ENCODE measurements at regions not wholly inside any gene's neighbourhood (a gene's known extent, or its start where the extent isn't known, plus 50 kb on each side); places are given as distances from the start of the nearest gene placed in this dataset.

DNA sequence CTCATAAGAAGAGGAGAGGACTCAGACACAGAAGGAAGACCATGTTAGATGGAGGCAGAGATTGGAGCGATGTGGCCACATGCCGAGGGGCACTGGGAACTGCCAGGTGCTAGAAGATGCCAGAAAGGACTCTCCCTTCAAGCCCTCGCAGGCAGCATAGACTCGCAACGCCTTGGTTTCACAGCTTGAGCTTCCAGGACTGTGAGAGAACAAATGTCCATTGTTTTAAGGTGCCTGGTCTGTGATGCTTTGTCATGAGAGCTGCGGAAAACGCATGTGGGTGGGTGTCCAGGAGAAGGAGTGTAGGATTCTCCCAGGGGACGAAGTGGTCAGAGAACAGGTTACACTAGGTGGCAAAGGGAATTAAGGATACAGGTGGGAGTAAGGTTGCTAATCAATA, 125.9 kb upstream of the USP29 start:
- Histone ChIP-seq H3K27me3 (replicated peaks; ENCODE audit: control insufficient read depth, insufficient read depth, low read length) (no peaks in the 10 kb centered on the region), H3K4me3 (ENCODE audit: low read depth, low read length) (no peak overlapping the region), H3K4me1 (no peaks in the 10 kb centered on the region), H3K9me3 (no peaks in the 10 kb centered on the region; the same call in 1 of the 2 replicates), H3K36me3 (ENCODE audit: control insufficient read depth, insufficient read depth, low read length) (no peaks in the 10 kb centered on the region)
- Mint-ChIP-seq H3K4me3 (ENCODE audit: unreplicated experiment) (no peak overlapping the region), H3K27me3 (ENCODE audit: insufficient read depth, unreplicated experiment) (no peaks in the 10 kb centered on the region), H3K9me3 (ENCODE audit: unreplicated experiment) (peaks cover 63% of the 10 kb centered on the region), H3K27ac (ENCODE audit: unreplicated experiment) (no peak overlapping the region), H3K36me3 (ENCODE audit: insufficient read depth, unreplicated experiment) (no peaks in the 10 kb centered on the region), H3K4me1 (ENCODE audit: low read depth, unreplicated experiment) (no peaks in the 10 kb centered on the region)
- no peak for DNase-seq
- ChIA-PET POLR2A (no interaction called here), CTCF (no interaction called here)
- TF ChIP-seq, protein P1, sequence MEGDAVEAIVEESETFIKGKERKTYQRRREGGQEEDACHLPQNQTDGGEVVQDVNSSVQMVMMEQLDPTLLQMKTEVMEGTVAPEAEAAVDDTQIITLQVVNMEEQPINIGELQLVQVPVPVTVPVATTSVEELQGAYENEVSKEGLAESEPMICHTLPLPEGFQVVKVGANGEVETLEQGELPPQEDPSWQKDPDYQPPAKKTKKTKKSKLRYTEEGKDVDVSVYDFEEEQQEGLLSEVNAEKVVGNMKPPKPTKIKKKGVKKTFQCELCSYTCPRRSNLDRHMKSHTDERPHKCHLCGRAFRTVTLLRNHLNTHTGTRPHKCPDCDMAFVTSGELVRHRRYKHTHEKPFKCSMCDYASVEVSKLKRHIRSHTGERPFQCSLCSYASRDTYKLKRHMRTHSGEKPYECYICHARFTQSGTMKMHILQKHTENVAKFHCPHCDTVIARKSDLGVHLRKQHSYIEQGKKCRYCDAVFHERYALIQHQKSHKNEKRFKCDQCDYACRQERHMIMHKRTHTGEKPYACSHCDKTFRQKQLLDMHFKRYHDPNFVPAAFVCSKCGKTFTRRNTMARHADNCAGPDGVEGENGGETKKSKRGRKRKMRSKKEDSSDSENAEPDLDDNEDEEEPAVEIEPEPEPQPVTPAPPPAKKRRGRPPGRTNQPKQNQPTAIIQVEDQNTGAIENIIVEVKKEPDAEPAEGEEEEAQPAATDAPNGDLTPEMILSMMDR (IDR thresholded peaks at IDR 0.05; ENCODE audit: insufficient read depth in 1 of 2, low read depth in 1 of 2, low read length in 1 of 2, severe bottlenecking in 1 of 2, unreplicated experiment in 1 of 2) = no peak
- no TSS peak for BruUV-seq (replicated peaks)
- intact Hi-C loops (cut with micrococcal nuclease; ENCODE audit: unreplicated experiment) = no loop called here

DNA sequence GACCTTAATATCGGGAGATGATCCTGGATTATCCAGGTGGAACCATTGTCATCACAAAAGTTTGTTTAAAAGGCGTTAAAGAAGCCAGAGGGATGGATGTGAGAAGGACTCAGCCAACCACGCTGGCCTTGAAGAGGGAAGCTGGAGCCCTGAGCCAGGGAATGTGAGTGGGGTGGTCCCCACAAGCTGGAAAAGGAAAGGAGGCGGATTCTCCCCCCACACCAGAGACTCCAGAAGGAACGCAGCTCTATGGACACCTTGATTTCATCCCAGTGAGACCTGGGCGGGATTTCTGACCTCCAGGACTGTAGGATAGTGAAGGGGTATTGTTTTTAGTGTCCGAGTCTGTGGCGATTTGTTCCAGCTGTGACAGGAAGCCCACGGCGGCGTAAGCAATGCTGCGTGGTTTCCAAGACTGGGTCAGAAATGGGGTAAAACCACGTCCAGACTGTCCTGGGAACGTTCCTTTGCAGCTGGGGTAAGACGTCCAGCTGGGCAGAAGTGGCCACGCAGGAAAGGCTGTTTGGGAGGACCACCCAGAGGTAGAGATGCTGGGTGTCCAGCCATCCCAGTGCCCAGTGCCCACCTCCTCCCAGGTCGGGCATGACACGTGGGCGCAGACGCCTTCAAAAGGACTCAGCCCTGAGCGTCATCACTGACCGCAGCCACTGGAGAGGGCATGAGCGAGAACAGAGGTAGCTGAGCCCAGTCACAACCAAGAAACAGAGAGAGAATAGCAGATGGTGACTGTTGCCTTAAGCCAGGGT, 125.4 kb upstream of the USP29 start:
- Mint-ChIP-seq H3K27me3 (ENCODE audit: insufficient read depth, unreplicated experiment) (no peaks in the 10 kb centered on the region), H3K4me1 (ENCODE audit: low read depth, unreplicated experiment) (no peaks in the 10 kb centered on the region), H3K27ac (ENCODE audit: unreplicated experiment) (no peak overlapping the region), H3K9me3 (ENCODE audit: unreplicated experiment) (peaks cover 59% of the 10 kb centered on the region), H3K36me3 (ENCODE audit: insufficient read depth, unreplicated experiment) (no peaks in the 10 kb centered on the region), H3K4me3 (ENCODE audit: unreplicated experiment) (no peak overlapping the region)
- H3K36me3 ChIP-seq (ENCODE audit: control insufficient read depth, insufficient read depth, low read length) = no peaks in the 10 kb centered on the region
- no peak overlapping the region for H3K4me3 ChIP-seq (ENCODE audit: low read depth, low read length)
- BruUV-seq (replicated peaks) = no TSS peak
- no peaks in the 10 kb centered on the region; the same call in 1 of the 2 replicates for H3K9me3 ChIP-seq
- TF ChIP-seq, protein P1 (IDR thresholded peaks at IDR 0.05; ENCODE audit: insufficient read depth in 1 of 2, low read depth in 1 of 2, low read length in 1 of 2, severe bottlenecking in 1 of 2, unreplicated experiment in 1 of 2) = no peak
- POLR2A ChIA-PET = no interaction called here
- H3K4me1 ChIP-seq = no peaks in the 10 kb centered on the region
- CTCF ChIA-PET = no interaction called here
- intact Hi-C loops (cut with micrococcal nuclease; ENCODE audit: unreplicated experiment) = no loop called here
- no peak for DNase-seq
- no peaks in the 10 kb centered on the region for H3K27me3 ChIP-seq (replicated peaks; ENCODE audit: control insufficient read depth, insufficient read depth, low read length)

DNA sequence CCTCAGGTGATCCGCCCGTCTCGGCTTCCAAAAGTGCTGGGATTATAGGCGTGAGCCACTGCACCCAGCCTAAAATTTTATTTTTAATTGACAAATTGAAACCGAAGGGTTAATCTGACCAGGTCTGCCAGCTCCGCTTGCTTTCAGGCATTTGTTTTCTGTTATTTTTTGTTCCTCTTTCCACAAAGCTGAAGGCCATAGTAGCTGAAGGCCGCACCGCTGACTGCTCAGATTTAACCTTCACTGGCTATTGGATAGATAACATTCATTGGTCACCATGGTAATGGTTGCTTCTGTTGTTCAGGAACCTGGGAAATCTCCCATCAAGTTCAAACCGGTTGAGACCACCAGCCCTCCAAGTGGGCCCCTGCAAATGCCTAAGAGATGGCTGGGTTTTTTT, 124.5 kb upstream of the USP29 start:
- Mint-ChIP-seq H3K36me3 (ENCODE audit: insufficient read depth, unreplicated experiment) (no peaks in the 10 kb centered on the region), H3K27ac (ENCODE audit: unreplicated experiment) (no peak overlapping the region), H3K9me3 (ENCODE audit: unreplicated experiment) (peaks cover 52% of the 10 kb centered on the region), H3K4me3 (ENCODE audit: unreplicated experiment) (no peak overlapping the region), H3K27me3 (ENCODE audit: insufficient read depth, unreplicated experiment) (no peaks in the 10 kb centered on the region), H3K4me1 (ENCODE audit: low read depth, unreplicated experiment) (no peaks in the 10 kb centered on the region)
- intact Hi-C loops (cut with micrococcal nuclease; ENCODE audit: unreplicated experiment) = no loop called here
- Histone ChIP-seq H3K27me3 (replicated peaks; ENCODE audit: control insufficient read depth, insufficient read depth, low read length) (no peaks in the 10 kb centered on the region), H3K9me3 (no peaks in the 10 kb centered on the region; the same call in 1 of the 2 replicates), H3K4me1 (no peaks in the 10 kb centered on the region), H3K36me3 (ENCODE audit: control insufficient read depth, insufficient read depth, low read length) (no peaks in the 10 kb centered on the region), H3K4me3 (ENCODE audit: low read depth, low read length) (no peak overlapping the region)
- no TSS peak for BruUV-seq (replicated peaks)
- ChIA-PET POLR2A (no interaction called here), CTCF (no interaction called here)
- no peak for DNase-seq
- TF ChIP-seq, protein P1 (IDR thresholded peaks at IDR 0.05; ENCODE audit: insufficient read depth in 1 of 2, low read depth in 1 of 2, low read length in 1 of 2, severe bottlenecking in 1 of 2, unreplicated experiment in 1 of 2) = no peak
